Amygdala (tissue), 56 donors: ENCODE measurements at regions not wholly inside any gene's neighbourhood (a gene's known extent, or its start where the extent isn't known, plus 50 kb on each side); places are given as distances from the start of the nearest gene placed in this dataset.

Source experiments
- DNase-seq, 56 donors: peaks; one replicate each; lab custom pipeline; 2025; lab: John Stamatoyannopoulos, UW

DNA sequence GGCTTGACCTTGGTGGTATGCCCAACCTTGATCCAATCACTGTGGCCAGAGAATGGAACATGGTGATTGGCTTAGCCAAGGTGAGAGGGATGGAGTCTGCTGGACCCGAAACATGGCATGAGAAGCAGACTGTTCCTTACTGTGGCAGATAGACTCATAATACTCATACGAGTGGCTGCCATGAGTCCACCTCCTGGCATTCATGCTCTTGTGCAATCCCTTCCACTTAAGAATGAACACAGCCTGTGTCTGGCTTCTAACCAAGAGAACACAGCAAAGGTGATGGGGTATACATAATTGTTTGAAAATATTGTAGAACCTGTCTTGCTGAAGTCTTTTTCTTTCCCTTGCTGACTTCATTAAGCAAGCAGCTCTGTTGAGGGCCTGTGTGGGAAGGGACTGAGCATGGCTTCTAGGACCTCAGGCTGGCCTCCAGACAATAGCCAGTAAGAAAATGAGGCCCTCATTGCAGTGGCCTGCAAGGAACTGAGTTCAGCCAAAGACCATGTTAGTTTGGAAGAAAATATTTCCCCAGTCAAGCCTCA lies 85.9 kb downstream of the ZNF281 start:
- no peak for DNase-seq

DNA sequence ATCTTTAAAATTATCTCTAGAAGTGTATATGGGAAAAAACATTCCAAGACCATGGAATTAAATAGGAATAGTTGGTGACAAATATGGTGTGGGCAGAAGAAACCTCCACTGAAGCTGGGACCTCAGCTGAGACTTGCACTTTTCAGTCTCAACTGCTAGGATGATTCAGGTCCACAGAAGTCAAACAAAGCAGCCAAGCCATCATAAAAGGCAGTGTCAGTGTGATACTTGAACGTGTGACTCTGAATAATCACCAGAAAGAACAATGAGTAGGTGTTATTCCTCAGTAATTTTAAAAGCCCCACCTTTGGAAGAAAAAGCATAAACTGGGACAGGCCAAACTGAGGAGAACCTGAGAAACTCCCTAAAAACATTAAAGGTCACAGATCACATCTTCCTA lies 90.7 kb downstream of the ZNF281 start:
- DNase-seq, result no peak

DNA sequence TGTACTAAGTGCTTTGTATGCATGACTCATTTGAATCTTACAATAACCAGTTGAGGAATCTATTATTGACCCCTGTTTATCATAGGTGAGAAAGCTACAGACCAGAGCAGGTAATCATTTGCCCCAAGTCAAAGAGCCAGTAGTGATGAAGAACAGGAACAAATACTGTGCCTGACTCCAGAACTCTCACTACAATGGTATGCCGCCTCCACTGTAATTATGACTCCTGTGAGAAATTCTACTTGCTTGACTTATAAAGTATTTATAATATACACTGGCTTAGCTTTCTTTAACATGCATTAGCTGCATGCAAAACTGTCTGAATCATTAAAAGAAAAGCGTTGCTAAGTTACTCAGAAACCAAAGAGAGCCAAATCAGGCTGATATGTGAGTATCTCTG lies 92.6 kb downstream of the ZNF281 start:
- no peak for DNase-seq

DNA sequence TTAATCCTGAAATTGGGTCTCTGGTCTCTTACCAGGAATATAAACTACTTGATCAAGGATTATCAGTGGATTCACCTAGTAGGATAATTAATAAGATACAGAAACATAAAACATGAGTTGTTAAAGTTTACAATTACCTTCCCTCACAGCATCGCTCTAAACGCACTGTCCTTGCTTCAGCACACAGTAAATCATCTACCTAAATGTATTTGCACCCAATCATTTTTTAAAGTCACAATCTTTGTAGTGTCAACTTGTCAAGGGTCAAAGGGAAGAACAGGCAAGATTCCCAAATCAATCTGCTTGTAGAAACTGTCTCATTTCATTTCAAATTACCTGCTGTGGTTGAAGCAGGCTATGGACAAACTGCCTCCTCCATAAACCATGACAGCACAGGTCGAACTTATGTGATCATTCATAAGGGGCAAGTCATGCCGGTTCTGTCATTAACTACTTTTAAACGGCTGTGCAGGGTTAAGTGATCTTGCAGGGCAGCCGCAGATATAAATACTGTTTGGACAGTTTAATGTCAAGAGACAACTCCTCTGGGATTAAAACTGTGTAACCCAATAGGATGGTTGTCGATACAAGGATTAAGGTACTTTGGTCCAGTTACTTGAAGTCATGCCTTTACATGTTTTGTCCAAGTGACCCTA lies 93.6 kb downstream of the ZNF281 start:
- DNase-seq, result no peak

DNA sequence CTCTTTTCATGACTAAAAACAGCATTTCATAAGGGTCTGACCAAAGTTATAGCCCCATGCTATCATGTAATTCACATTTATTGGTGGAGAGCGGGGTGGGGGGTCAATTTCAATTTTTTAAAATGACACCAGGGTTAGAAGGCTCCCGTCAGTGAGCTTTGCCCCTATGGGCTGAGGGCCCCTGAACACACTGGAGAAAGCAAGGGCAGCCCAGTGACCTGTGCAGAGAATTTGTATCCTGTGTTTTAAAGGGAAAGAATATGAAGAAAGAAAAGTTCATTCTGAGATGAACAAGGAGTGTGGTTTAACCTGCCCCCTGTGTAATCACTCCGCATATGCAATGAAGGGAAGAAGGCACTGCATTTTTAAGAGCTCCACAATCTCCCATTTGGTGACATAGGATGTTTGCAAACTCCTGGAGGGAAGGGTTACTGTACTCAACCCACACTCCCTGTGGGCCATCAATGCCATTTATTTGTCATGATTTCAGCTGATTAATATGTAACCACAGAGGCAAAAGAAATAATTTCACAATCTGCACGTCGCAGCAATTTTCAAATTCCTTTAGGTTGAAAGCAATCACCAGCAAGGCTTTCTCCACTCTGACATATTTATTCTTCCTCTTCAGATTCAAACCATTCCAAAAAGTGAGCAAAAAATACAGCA lies 95.6 kb downstream of the ZNF281 start:
- DNase-seq, result no peak

DNA sequence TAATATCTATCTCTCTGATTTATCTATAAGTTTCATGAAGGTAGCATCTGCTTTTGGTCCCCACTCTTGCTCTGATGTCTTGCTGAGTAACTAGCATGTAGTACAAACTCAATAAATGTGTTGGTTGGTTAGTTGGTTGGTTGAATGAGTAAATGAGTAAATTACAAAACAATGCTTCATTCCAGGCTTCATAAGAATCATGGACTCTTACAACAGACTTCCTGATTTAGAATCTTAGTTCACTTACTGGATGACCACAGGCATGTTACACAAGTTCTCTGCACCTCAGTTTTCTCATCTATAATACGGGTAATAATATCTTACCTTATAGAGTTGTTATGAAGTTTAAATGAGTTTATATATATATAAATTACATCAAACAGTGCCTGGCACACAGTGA lies 98.6 kb downstream of the ZNF281 start:
- DNase-seq, result no peak

DNA sequence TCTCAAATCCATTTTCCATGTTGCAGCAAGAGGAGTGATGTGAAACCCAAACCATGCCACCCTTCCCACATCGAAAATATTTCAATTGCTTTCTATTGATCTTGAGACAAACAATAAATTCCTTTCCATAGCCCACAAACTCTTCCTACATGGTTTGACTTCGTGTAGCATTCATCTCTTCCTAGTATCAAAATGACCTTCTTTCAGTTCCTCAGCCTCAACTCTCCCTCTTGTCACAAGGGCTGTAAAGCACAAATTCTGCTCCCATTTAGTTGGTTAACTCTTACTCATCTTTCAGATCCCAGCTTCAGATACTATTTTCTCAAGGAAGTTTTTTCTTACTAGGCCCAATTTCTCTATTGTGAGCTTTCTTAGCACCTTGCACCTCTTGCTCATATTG lies 99.0 kb downstream of the ZNF281 start:
- no peak for DNase-seq

DNA sequence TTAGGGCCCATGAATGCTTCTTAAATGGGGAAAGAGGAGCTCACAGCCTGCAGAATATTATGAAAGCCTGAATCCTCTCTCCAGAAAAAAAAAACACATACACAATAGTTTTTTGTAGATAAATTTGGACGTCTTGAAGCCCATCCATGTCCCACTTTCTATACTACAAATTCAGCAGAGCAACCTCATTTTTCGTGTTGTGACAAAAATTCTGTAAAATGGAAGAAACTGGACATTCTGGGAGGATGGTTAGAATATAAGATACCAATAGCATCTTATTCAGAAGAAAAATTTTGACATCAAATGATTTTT lies 102.1 kb downstream of the ZNF281 start:
- no peak for DNase-seq

DNA sequence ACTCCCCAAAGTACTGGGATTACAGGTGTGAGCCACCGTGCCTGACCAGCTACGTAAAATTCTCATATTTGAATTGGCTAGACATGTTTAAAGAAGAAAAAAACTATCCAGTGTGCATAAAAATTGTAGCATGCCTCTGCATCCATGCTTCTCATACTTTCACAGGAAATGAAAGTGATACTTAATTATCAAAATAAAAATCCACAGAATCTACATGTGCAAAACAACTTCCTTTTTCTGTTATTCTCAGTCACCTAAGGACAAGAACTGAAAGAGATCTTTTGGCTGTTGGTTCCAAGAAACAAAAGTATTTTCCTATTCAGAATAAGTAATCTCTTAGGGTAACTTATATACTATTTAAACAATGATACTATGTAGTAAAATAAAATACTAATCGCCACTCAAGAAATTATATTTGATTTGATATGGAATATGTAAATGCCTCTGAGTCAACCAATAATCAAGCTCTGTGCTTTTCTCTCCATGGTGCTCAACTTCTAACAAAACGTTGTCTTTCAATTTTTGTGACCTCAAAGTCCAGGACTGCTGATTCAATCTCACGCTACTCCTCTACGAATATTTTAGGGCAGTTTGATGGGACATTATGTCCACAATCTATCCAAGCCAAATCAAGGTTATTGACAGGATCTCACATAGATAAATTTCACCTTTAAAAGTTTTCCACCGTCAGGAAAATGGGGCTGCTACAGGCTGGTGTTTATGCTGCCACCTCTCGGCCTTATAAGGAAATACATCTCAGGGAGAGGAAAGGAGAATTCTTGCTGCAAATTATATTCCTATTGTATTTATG lies 102.7 kb downstream of the ZNF281 start:
- DNase-seq, result peak in 2 of 56 donors; percentile 9 to 11

DNA sequence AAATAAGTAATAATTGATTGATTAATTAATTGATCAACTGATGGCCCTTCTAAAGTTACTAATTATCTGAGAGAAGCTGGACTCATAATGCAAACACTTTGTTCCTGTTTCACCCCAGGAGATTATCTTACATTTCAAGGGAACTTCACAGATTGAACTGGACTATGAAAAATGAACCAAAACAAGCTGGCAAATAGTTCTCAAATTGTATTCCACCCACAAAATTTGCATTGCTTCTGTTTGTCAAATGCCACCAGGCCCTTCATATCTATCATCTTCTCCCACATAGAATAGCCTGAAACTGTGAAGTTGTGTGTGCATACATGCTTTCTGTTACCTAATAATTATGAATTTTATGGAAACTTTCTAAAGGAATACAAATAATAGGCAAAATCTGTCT lies 104.0 kb downstream of the ZNF281 start:
- DNase-seq, result no peak

DNA sequence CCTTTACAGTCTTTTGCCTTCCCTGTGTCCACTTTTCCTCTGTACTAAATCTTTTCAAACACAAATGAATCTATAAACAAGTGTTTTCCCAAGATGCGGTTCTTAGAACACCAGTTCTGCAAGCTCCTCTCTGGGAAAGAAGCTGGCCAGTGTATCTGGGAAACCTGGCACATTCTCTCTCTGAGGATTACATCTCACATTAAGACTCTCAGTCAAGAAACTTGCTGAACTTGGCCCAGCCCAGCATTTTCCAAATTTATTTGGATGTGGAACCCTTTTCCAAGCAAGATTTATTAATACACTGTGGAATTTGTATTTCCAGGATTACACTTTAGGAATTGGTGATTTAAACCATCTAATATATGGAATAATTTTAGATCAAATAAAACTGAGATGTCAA lies 105.7 kb downstream of the ZNF281 start:
- no peak for DNase-seq

DNA sequence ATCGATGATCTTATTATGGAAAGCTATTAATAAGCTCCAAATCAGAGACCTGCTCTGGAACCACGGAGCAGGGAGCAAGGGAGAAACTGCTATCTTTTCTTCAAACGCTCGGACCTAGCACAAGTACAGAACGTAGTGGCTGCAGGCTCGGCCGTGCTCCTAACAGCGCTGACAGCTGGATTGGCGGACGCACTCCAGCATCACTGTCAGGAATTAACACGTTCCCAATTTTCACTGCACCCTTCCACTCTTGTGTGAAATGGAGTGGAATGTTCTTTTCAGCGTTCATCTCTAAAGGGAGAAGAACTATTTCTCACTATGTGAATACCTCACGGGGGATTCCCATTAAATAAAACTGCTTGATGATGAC lies 106.9 kb downstream of the ZNF281 start:
- DNase-seq, result peak in 31 of 56 donors; percentile 5 to 75 (median 38)

DNA sequence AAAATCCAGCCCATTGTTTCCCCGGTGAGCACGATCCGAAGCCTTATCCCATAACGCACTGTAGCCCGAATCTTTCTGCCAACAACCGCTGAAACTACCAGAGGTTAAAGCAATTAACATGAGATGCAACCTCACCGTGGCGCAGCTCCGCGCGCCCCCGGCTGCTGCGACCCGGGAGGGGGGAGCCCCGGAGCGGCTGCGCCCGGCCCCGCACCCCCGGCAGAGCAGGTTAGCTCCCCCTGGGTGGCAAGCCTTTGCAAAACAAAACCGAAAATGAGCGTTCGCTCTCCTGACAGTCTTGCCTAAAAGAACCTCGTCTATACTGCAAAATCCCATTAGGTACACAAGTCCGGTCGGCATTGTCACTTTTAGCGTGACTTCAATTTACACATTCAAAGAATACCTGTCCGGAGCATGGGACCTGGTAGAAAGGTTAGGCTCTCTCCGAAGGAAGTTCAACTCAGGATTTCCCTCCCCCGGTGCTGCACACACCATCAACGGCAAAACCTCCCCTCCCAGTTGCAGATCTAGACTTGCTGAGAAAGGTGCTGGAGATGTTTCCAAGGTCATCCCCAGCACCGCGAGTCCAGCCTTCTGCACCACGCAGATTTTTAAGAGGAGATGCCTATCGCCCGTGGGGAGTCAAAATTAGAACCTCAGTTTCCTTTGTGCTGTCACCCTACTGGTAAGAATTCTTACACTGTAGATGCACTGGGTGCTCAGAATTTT lies 107.5 kb downstream of the ZNF281 start:
- peak in 34 of 56 donors; percentile 3 to 75 (median 40) for DNase-seq

DNA sequence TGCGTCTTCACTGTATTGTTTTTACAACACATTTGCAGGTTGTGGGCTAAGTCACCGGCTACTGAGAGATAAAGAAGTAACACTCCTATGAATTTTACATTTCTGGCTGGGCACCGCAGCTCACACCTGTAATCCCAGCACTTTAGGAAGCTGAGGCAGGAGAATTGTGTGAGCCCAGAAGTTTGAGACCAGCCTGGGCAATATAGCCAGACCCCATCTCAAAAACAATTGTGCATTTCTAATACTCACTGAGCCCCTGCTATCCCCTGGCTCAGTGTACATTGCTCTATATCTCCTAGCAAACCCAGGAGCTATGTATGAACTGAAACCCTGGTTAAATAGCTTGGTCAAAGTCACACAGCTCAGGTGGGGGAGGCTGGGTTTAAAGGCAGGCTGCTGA lies 108.7 kb downstream of the ZNF281 start:
- no peak for DNase-seq

DNA sequence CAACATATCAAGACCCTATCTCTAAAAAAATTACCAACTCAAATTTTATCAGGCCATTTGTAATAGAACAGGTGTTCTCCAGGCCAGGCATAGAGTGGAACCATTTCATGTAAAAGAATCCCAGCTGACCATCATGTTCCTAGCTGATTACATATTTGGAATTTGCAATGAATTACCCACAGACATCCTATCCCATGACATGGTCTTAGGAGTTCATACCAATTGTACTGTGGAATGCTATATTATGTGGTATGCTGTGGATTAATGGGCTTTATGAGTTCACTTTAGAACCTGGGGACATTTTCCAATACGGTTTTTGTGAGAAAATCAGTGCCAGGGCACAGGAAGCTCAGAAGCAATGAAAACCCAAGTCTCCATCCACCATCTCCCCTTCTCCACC lies 110.3 kb downstream of the ZNF281 start:
- DNase-seq, result no peak

DNA sequence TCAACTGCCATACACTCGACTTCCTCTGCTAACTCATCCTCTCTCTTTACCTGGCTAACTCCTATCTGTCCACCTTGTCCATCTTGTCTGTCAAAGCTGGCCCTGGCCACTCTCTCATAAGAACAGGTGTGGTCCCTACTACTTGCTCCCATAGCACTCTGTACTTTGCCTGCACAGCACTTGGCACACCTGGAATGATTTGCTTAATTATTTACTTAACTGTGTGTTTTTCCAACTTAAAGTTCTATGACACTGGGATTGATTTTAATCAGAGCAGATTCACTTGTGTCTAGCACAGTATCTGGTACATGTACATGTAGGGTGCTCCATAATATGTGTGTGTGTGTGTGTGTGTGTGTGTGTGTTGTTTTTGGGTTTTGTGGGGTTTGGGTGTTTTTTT lies 111.6 kb downstream of the ZNF281 start:
- DNase-seq, result no peak

DNA sequence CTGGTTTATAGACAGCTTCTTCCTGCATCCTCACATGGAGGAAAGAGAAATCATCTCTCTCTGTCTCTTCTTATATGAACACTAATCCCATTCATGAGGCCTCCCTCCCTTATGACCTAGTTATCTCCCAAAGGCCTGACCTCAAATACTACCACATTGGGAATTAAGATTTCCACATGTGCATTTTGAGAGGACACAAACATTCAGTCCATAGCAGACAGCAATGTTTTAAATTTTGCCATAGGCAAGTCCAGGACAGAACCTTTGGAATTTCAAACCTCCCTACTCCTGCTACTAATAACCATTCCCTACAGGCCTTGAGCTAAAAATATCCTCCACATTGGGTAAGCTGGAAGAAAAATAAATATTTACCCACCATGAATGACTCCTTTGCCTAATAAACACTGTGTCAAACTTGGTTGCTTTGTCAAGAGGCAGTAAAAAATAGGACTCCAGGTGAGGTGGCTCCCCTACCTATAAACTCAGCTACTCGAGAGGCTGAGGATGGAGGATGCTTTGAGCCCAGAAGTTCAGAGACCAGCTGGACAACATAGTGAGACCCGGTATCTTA lies 113.7 kb downstream of the ZNF281 start:
- no peak for DNase-seq

DNA sequence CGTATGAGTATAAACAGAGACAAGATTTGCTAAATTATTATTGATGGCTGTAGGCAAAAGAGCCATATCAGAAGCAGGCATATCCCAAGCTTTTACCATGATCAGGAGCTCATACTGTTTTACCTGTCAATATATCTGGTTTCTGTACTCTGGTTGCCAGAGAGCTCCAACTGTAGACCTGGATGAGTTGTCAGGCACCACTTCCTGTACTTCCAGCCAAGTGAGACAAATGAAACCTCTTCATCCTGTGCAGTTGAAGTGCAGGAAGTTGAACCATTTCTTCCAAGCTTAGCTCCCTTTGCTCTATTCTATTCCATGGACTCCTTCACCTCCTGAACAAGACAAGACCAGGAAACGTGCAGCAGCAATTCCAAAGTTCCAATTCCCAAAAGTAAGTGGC lies 115.6 kb downstream of the ZNF281 start:
- no peak for DNase-seq

DNA sequence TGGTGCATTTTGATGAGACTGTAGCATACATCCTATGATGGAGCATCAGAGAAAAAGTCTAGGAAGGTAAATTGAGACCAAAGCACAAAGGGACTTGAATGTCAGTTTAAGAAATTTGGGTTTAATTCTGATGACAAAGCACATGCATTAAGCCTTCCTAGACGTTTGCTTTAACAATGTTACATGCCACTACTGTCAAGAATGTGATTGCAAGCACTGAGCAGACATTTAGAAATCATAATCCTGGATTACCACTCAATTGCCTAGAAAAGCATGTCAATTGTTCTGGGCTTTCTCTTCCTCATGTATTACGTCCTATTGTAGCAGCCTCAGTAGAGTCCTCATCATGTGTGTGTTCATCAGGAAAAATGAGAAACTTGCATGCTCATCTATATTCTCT lies 117.1 kb downstream of the ZNF281 start:
- no peak for DNase-seq

DNA sequence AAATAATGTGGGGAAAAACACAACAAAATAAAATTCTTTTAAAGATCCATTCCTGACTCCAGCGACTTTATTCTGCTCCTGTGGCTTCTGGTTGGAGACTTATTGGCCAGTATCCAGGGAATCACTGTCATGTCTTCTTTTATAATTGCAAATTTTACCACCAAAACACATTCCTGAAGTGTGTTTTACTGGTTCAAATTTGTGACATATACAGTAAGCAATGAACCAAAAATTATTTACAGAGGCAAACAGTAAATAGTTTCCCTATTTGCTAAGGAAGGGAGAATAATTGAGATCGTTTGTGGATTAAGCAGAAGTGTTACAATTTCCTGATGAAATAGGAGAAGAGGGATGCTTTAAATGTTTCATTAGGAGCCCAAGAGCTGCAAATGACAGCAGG lies 118.7 kb downstream of the ZNF281 start:
- no peak for DNase-seq
